T-helper 1 cell treated with Interleukin-12 subunit alpha and Interleukin-12 subunit beta and Interleukin-4 antibody, amounts not matched to agents 30 ng/mL and 1 ng/mL, for 36 hours (primary cell): ENCODE measurements at regions not wholly inside any gene's neighbourhood (a gene's known extent, or its start where the extent isn't known, plus 50 kb on each side); places are given as distances from the start of the nearest gene placed in this dataset.

Experiments
- intact Hi-C: fragments of 100-400 bp; cut with micrococcal nuclease; formaldehyde crosslinking; loops from one replicate; pipeline ENCODE4 v1.15.1; 2024

DNA sequence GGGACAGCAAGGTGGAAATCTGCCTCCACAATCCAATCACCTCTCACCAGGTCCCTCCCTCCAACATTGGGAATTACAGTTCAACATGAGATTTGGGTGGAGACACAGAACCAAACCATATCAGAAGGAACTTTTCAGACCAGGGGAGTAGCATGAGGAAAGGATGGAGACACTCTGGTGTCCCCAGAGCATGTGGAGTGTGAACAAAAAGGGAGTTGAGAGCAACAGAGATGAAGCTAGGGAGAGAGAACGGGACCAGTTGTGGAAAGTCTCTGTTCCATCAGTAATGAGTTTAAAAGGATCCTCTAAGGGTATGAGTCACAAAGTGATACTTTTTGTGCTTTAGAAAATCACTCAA, 382.0 kb downstream of the SFMBT2 start:
- intact Hi-C loops = no loop called here

DNA sequence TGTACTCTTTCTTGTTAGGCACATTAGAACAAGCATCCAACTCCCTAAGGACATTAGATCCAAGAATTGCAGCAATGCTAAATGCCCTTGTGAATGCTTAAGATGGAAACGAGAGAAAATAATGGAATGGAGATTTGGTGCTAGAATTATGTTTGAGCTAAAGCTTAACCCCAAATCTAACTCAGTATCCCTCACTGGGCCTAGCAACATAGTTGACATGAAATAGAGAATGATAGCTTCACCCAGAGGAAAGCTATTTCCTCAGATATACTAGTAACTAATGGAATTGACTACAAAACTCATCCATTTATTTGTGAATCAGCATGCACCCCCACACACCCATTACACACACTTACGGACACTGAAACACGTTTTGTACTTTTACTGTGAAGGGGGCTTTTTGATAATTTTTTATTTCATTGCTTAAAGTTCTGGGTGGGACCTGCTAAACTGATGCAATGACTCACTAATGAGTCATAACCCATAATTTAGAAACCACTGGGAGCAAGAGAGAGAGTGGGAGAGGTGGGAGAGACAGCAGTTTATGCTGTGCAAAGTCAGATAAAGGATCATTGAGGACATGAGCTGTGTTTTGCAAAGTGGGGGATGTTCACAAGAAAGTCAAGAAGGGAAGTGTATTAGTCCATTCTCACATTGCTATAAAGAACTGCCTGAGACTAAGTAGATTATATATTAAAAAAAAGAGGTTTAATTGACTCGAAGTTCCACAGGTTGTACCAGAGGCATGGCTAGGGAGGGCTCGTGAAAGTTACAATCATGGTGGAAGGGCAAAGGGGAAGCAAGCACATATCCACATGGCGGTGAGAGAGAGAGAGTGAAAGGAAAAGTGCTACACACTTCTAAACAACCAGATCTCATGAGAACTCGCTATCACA, 382.7 kb downstream of the SFMBT2 start:
- intact Hi-C loops = no loop called here

DNA sequence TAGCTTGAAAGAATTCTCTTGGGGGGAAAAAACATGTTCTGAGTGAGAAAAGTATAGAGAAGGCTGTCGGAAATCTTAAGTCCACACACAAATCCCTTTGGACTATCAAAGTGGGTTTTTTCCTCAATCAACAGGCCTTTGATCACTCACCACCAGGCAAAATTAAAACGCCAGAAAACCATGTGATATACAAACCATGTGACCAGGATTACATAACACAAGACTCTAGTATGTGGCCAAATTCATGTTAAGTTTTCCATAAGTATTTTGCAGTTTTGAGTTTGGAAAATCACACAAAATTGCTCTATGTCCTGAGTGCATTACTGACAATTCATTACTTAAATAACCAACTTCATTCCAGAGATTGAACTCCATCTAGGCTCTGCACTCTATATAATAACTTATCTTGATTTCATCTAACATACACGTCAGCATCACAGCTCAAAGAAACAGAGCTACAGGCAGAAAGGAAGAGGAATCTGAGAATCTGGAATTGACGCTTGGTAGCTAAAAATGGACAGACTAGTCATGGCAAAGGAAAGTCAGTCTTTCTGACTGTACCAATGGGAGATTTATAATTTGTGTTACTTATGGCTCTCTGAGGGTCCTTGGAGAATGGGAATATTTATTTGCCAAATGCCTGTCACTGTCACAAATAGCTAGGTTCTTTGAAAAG, 383.5 kb downstream of the SFMBT2 start:
- intact Hi-C loops = no loop called here

DNA sequence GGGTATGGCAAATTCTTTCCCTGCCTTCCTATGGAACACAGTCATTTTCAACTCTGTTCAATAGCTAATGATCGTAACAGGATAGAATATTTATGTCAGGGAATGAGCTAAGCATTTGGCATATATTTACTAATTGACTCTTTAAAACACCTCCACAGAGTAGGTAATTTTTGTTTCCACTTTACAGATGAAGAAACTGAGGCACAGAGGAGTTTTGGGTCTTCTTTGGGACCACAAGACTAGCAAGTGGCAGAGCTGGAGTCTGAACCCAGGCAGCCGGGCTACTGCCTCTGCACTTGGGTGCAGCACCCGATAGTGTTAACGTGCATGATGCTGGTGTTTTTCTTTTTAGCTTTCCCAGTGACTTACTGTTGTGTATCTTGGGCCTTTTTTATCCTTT, 384.0 kb downstream of the SFMBT2 start:
- intact Hi-C loops = no loop called here

DNA sequence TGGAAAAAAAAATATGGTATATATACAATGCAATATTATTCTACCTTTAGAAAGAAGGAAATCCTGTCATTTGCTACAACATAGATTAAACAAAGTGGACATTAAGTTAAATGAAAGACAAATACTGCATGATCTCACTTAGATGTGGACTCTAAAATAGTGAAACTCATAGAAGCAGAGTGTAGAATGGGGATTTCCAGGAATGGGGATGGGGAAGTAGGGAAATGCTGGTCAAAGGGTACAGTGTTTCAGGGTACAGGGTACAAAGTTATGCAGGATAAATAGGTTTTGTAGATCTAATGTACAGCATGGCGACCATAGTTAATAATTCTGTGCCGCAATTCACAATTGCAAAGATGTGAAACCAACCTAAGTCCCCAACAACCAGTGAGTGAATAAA, 385.5 kb downstream of the SFMBT2 start:
- intact Hi-C loops = no loop called here

DNA sequence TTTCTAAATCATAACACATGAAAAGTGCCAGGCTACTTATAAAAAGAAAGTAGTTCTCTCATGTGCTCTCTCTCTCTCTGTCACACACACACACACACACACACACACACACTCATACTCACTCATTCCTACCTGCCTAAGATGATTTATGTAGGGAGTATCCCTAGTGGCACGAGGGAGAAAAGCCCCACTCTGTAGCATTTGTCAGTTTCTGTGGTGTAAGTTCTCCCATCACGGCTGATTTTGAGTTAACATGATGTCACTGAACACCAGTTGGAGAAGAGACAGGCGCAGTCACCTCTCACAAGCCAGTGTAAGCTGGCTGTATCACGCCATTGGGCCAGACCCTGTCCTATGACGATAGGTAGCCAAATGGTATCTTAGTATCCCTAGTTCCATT, 395.4 kb downstream of the SFMBT2 start:
- intact Hi-C loops = no loop called here

DNA sequence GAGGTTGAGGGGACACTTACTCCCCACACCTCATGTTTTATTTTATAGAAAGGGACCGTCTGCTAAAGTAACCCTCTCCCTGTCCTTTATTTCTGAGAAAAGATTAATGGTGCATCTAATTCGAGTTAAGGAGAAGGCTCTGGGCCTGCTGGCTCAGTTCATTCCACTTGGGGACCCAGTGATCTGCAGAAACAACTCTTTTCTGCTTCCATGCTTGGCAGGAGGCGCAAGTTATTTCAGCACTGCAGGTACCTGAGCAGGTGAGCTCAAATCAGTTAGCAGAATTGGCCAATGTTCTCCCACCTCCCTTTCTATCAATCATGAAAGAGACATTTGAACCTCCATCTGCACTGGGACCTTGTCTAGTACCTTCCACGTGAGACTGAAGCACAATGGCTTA, 396.1 kb downstream of the SFMBT2 start:
- intact Hi-C loops = no loop called here

DNA sequence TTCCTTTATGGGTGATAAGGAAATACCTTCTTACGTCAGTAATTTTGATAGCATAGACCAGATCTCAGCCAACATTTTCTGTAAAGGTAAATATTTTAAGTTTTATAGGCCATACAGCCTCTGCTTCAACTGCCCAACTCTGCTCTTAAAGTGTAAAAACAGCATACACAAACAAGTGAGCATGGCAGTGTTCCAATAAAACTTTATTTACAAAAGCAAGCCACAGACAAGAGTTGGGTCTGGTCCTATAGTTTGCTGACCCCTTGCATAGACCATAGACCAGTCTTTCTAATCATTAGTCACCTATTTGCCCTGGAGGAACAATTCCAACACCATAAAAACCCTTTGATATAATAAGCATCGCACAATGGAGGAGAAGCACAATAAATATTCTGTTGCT, 398.8 kb downstream of the SFMBT2 start:
- intact Hi-C loops = no loop called here

DNA sequence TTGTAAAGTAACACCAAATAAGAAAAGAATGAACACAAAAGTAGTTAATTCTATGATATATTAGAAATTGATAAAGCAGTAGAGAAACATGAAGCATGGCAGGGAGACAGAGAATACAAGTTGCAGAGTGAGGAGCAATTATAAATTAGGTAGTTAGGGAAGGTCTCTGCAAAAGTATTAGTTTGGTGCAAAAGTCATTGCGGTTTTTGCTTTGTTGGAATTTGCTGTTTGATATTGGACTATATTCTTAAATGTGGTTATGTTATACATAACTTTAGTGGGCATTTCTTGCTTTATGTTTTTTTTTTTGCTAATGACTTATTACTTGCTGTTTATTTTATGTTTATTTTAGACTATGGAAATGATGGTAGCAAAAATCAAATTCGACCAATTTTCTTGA, 402.2 kb downstream of the SFMBT2 start:
- intact Hi-C loops = no loop called here

DNA sequence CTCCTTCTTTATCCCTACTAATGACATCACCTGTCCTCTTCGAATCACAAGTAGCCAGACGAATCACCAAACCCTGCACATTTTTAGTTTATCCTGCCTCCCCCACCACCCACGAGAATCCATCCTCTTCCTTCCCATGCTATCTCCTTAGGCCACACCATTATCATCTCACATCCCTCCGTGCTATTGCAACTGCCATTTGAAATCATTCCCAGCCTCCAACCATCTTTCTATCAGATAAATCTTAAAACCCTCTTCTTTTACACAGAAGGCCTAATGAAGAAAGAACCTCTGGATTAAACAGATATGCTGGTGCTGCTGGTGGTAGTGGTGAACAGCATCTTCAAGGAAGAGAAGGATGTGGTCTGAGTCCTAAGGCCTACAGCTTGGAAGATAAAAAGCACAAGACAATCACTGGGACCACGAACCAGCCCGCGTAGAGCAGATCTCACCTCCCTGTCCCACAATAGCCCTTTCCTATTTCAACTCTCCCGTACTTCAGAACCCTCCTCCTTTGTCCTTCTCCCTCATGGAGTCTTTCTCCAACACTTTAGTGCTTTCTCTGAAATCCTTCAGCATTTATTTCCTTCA, 403.1 kb downstream of the SFMBT2 start:
- intact Hi-C loops = no loop called here

DNA sequence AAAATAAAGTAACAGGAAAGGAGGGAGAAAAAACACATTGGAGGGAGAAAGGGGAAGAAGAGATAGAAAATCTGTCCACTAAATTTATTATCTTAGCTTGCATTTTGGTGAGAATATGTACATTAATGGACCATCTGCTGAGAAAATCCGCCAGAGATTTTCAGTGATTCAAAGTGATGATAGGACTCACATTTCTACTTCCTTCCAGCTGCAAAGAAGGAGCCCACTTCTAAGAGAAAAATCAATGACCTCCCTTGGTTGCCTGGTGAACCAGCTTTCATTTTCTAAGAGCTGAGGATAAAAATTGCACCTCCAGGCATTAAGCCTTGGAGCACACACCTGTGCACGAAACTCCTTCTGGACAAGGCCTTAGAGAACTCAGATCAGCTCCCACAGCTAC, 404.3 kb downstream of the SFMBT2 start:
- intact Hi-C loops = no loop called here

DNA sequence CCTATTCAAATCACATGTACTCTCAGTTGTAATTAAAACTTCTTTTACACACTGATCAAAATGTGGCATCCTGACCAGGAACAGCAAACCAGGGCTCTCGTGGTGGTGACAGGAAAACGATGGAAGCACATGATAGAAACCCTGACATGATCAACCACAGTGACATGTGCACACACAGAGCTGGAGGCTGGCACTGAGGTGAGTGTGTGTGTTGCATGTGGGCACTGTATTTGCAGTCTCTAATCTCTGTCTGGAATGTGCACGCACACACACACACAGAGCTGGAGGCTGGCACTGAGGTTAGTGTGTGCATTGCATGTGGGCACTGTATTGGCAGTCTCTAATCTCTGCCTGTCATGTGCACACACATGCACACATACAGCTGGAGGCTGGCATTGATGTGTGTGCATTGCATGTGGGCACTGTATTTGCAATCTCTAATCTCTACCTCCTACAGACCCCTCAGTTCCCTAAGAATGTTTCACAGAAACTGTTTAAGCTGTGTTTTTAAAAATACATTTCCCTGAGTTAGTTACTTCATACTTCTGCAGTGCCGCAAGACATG, 406.9 kb downstream of the SFMBT2 start:
- intact Hi-C loops = no loop called here

DNA sequence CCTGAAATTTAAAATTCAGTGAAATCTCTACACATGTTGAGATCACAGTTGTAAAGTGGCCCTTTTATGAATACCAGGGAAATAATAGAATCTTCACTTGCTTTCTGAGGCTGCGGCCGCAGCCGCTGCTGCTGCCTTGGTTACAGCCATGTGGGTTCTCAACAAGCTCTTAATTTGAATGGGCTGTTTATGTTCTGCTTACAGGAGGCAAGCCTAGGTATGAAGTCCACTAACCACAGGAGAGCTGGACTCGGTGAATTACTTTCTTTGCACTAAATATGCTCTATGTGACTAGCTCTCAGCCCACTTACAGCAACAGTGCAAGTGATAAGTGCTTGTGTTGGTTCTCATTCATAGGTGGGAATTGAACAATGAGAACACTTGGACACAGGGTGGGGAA, 410.8 kb downstream of the SFMBT2 start:
- intact Hi-C loops = no loop called here

DNA sequence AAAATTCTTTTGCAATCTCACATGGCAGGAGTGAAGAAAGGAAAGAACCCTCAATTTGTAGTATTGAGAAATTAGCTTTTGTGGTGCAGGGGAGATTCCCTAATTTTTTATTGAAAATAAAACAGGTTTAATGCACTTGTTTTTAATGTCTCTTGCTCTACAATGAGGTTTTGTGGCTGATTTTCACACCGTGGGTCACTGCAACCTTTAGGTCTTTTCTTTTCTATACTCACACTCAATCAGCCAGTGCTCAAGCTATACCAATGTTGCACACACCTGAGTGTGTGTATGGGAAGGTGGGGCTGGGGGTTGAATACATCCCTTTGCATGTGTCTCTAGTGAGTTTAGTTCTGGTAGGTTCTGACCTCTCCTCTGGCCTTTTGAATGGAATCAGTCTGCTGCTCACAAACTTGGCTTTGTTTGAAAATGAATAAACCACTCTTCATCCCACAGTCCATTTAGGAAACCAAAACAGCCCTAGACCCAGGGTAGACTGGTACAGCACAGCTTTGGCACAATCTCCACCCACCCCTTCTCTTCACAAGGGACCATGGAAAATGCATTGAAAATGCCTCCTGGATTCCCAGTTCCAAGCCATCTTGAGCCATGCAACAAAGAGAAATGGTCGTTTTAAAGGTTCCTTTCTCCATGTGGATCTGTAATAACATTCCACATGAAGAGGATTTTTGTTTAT, 411.5 kb downstream of the SFMBT2 start:
- intact Hi-C loops = no loop called here

DNA sequence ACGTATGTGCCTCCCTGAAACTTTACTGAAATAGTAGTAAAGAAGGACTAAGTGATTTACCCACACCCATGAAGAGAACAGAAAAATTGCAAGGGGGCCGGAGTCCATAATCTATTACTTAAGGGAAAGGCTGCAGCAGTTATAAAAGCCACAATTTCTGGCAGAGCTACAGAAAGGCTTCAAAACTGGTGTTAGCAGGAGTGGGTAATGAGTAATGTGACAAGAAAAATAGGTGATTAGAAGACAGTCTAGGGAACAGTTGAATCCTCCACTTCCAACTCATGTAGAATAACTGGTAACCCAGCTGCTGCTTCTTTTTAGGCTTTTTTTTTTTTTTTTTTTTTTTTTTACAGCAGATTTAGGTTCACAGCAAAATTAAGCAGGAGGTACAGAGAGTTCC, 413.3 kb downstream of the SFMBT2 start:
- intact Hi-C loops = no loop called here

DNA sequence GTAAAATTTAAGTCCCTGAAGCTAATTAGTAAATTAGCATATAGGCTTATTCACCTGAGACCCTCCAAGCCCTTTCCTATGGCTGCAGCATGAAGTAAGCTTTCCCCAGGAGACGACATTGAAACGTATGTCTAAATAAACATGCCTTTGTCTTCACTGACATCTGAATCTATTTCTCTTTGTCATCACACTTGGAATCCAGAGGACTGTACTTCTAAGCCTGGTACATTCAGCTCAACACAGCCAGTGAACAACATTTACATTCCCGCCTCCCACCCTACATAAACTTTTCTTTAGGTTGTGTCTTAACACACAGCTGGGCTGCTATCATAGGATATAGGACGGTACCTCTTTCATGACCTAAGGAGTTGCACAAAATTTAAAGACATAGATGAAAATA, 414.4 kb downstream of the SFMBT2 start:
- intact Hi-C loops = no loop called here

DNA sequence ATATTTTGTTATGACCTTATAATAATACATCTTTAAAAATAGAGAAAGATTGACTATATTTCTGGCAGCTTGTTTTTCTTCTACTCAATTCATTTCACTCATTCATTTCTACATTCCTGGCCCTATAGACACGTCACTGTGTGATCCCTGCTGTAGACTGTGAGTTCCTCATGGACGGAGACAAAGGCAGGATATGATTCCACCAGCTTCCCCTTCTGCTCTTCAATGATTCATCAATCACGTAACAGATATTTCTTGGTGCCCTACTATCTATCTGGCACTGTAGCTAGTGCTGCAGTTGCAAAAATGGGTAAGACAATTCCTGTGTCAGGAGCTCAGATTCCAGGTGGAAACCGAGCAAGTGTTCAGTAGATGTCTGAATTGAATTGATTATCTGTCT, 415.0 kb downstream of the SFMBT2 start:
- intact Hi-C loops = no loop called here

DNA sequence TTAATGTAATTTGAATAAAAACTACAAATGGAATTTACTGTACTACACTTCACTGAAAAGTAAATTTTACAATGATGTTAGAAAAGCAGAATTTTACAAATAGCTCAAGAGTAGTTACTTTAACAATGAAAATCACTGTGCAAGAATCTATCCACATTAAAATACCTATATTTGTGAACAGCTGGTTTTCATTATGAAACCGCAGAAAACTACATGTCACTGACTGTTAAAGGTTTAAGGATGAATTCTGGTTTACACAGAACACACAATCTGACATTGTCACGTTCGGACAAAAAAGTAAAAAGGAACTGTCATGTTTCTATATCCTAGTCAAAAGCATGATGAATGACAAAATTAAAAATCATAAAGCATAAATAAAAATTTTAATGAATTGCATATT, 415.3 kb upstream of the PRKCQ start:
- intact Hi-C loops = no loop called here

DNA sequence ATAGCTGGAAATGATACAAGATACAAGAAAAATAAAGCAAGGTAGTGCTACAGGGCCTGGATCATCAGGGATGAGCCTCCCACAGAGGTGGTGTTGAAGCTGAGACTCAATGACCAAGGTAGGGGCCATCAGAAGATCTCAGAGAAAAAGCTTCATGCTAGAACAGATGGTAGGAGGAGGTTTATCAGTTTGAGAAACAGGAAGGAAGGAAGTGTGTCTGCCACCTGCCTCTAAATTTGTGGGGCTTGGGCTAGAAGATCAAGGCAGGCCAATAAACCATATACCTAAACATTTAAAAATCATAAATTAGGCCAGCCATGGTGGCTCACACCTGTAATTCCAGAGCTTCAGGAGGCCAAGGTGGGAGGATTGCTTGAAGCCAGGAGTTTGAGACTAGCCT, 410.8 kb upstream of the PRKCQ start:
- intact Hi-C loops = no loop called here

DNA sequence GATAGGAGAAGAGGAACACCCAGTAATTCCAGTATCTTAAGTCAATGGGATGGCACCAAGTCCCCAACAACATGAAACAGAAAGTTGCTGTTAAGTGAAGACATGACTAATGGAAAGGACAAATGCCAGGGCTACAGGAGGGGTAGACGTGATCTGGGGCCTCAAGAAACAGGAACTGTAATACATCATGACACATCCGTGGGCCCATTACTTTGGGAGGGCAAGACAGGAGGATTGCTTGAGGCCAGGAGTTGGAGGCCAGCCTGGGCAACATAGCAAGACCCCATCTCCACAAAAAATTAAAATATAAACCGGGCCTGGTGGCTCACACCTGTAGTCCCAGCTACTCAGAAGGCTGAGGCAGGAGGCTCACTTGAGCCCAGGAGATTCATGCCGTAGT, 408.6 kb upstream of the PRKCQ start:
- intact Hi-C loops = no loop called here

DNA sequence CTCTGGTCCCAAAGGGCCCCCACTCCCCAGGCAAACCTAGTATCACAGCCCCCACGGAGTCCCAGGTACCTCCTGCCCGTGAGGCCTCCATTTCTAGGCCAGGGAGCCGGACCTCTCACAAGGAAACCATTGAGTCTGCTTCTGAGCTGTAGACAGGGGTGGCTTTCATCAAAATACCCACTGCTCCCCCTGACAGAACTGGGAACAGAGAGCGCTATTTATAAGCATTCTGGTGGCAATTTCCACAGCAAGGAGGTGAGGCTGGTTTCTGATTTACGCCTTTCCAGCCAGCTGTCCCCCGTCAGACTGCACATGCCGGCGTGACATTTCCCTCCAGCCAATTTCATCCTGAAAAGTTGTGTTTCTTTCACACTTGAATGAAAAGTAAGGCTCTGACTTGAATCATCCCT, 407.5 kb upstream of the PRKCQ start:
- intact Hi-C loops = no loop called here

DNA sequence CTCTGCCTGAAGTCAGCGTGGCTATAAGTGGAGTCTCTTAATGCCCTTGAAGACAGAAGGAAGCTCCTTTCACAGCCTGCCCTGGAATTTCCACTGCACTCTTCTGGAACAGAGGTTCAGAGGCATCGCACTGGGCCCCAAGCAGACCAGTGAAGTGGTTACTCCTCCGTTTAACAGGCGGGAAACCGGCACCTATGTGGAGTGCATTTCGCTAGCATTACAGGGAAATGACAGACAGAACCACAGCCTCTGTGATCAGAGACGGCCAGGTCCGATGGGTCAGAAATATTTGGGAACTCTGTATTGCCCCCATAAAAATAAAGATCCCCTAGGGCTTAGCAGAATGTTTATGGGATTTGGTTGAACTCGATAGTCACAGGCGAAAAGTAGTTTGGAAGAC, 406.9 kb upstream of the PRKCQ start:
- intact Hi-C loops = no loop called here
